ENCODE measurements at regions not wholly inside any gene's neighbourhood (a gene's known extent, or its start where the extent isn't known, plus 50 kb on each side); places are given as distances from the start of the nearest gene placed in this dataset.
"Not testable (repeated sequence)": the region's sequence is repeated elsewhere in the genome, so short reads cannot be mapped to it uniquely, and the experiment has no call there.

- DNase-seq (ENCODE audit: low spot score), result no peak
These were observed 1108.8 kb upstream of the PCDH20 start for GRCh38 chr13:62524498-62524897.

GRCh38 chr13:62524061-62524460 is 1108.4 kb upstream of the PCDH20 start:
- DNase-seq (ENCODE audit: low spot score), result no peak

- no peak for DNase-seq (ENCODE audit: low spot score)
These were observed 1096.8 kb upstream of the PCDH20 start for GRCh38 chr13:62512194-62513141.

- no peak for DNase-seq (ENCODE audit: low spot score)
These were observed 1095.4 kb upstream of the PCDH20 start for GRCh38 chr13:62510906-62511655.

- no peak for DNase-seq (ENCODE audit: low spot score)
These were observed 1086.9 kb upstream of the PCDH20 start for GRCh38 chr13:62502588-62502987.

- no peak for DNase-seq (ENCODE audit: low spot score)
These were observed 1074.1 kb upstream of the PCDH20 start for GRCh38 chr13:62489731-62490130.

- DNase-seq (ENCODE audit: low spot score), result no peak
These were observed 1068.1 kb upstream of the PCDH20 start for GRCh38 chr13:62483774-62484173.

- no peak for DNase-seq (ENCODE audit: low spot score)
These were observed 1066.7 kb upstream of the PCDH20 start for GRCh38 chr13:62482351-62482750.

GRCh38 chr13:62473944-62474237 is 1058.2 kb upstream of the PCDH20 start:
- no peak for DNase-seq (ENCODE audit: low spot score)

GRCh38 chr13:62473190-62473943 is 1057.7 kb upstream of the PCDH20 start:
- no peak for DNase-seq (ENCODE audit: low spot score)

GRCh38 chr13:62453761-62454160 is 1038.1 kb upstream of the PCDH20 start:
- no peak for DNase-seq (ENCODE audit: low spot score)

- no peak for DNase-seq (ENCODE audit: low spot score)
These were observed 1035.1 kb upstream of the PCDH20 start for GRCh38 chr13:62450759-62451158.

GRCh38 chr13:62447771-62448382 is 1032.2 kb upstream of the PCDH20 start:
- DNase-seq (ENCODE audit: low spot score), result not testable (repeated sequence)

- no peak for DNase-seq (ENCODE audit: low spot score)
These were observed 1029.2 kb upstream of the PCDH20 start for GRCh38 chr13:62444805-62445204.

GRCh38 chr13:62434081-62434480 is 1018.4 kb upstream of the PCDH20 start:
- DNase-seq (ENCODE audit: low spot score), result no peak

- no peak for DNase-seq (ENCODE audit: low spot score)
These were observed 1018.0 kb upstream of the PCDH20 start for GRCh38 chr13:62433660-62434059.

- no peak for DNase-seq (ENCODE audit: low spot score)
These were observed 1017.3 kb upstream of the PCDH20 start for GRCh38 chr13:62432906-62433305.

GRCh38 chr13:62432295-62432694 is 1016.6 kb upstream of the PCDH20 start:
- DNase-seq (ENCODE audit: low spot score), result no peak

GRCh38 chr13:62431852-62432251 is 1016.2 kb upstream of the PCDH20 start:
- no peak for DNase-seq (ENCODE audit: low spot score)

GRCh38 chr13:62418872-62419271 is 1003.2 kb upstream of the PCDH20 start:
- DNase-seq (ENCODE audit: low spot score), result no peak

- DNase-seq (ENCODE audit: low spot score), result no peak
These were observed 1002.7 kb upstream of the PCDH20 start for GRCh38 chr13:62418376-62418775.

- DNase-seq (ENCODE audit: low spot score), result no peak
These were observed 992.2 kb upstream of the PCDH20 start for GRCh38 chr13:62407871-62408270.
